Keratinocyte (primary cell): ENCODE measurements at regions not wholly inside any gene's neighbourhood (a gene's known extent, or its start where the extent isn't known, plus 50 kb on each side); places are given as distances from the start of the nearest gene placed in this dataset.

Source experiments
- CTCF ChIP-seq, 3 experiments: IDR thresholded peaks in 1 of 3; conservative IDR thresholded peaks in 1 of 3; optimal IDR thresholded peaks in 1 of 3; 2 replicates in 2 of 3; 3 replicates in 1 of 3; pipeline versions ENCODE3 to v1.5.1; 2011; ENCODE audit warnings: low read length in 3 of 3, mild to moderate bottlenecking in 3 of 3, moderate library complexity in 2 of 3, control low read depth in 1 of 3, inconsistent platforms in 1 of 3; ENCODE audit not compliant: insufficient read depth in 2 of 3; ENCODE audit errors: extremely low read depth in 1 of 3
- EZH2 ChIP-seq: IDR thresholded peaks from one replicate; pipeline ENCODE4 v1.6.1; 2012; ENCODE audit warnings: inconsistent platforms, mild to moderate bottlenecking, low read length, moderate library complexity

DNA sequence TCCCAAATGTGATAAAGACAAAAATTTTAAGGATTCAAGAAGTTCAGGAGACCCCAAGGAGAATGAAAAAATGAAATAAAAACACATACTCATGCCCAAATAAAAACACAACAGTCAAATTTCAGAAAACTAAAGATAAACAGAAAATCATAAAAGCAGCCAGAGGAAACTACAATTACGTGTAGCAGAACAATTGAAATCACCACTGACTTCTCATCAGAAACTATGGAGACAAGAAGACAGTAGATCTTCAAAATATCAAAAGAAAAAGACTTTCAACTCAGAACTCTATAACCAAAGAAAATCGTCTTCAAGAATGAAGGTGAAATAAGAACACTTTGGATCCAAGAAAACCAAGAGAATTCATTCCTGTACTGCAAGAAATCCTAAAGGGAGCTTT is 54.9 kb downstream of the DIO3 start:
- TF ChIP-seq CTCF (optimal IDR thresholded peaks at IDR 0.05 in 1 of 3, IDR thresholded peaks at IDR 0.05 in 1 of 3, conservative IDR thresholded peaks at IDR 0.05 in 1 of 3; ENCODE audit: extremely low read depth in 1 of 3, insufficient read depth in 2 of 3, low read length in 3 of 3) (no peak), EZH2 (no peak)
